ENCODE measurements at regions not wholly inside any gene's neighbourhood (a gene's known extent, or its start where the extent isn't known, plus 50 kb on each side); places are given as distances from the start of the nearest gene placed in this dataset.

DNA sequence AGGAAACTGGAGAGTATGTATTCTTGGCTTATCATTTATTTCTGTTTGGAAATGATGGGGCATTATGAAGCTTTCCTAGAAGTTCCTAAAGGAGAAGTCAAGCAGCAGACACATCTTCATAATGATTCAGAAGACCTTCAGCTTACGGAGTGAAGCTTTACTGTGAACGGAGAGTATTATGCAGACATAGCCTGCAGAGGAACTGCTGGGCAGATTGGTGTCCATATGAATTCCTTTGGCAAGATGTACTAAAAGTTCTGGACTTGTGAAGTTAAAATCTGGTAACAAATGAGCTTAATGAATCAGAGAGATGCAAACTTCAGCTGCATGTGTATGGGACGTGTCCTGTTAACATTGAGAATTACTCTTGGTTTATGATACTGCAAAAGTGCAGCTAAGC is 60.1 kb downstream of the NABP1 start:
- TF ChIP-seq, protein P1, sequence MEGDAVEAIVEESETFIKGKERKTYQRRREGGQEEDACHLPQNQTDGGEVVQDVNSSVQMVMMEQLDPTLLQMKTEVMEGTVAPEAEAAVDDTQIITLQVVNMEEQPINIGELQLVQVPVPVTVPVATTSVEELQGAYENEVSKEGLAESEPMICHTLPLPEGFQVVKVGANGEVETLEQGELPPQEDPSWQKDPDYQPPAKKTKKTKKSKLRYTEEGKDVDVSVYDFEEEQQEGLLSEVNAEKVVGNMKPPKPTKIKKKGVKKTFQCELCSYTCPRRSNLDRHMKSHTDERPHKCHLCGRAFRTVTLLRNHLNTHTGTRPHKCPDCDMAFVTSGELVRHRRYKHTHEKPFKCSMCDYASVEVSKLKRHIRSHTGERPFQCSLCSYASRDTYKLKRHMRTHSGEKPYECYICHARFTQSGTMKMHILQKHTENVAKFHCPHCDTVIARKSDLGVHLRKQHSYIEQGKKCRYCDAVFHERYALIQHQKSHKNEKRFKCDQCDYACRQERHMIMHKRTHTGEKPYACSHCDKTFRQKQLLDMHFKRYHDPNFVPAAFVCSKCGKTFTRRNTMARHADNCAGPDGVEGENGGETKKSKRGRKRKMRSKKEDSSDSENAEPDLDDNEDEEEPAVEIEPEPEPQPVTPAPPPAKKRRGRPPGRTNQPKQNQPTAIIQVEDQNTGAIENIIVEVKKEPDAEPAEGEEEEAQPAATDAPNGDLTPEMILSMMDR (IDR thresholded peaks at IDR 0.05): no peak

DNA sequence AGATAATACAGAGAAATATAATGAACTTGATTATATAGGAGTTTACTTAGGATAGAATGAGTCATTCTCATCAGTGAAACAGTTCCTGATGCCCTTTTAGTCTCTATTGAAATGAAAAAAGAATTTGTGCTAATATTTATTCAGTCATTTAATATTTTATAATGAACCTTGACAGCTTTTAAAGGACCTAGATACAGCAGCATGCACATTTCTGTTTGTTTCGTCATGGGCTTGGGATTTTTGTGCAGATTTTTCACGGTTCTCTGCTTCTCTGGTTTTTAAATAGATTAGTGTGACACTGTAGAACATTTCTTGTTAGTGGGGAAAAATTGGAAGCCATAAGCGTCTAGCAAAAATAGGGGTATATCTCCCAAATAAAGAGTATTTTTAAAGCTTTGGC is 60.7 kb downstream of the NABP1 start:
- Histone ChIP-seq H3K4me1 (no peaks in the 10 kb centered on the region), H3K36me3 (no peaks in the 10 kb centered on the region), H3K4me3 (no peak overlapping the region), H3K27ac (no peak overlapping the region), H3K9me3 (no peaks in the 10 kb centered on the region), H3K27me3 (no peaks in the 10 kb centered on the region)
- intact Hi-C loops (cut with DNase I; ENCODE audit: low total_unique reads): no loop called here
- TF ChIP-seq, protein P1 (IDR thresholded peaks at IDR 0.05): no peak
- DNase-seq: no peak

More for the DNA sequence above, 60.1 kb downstream of the NABP1 start:
- DNase-seq: no peak
- H3K9me3 ChIP-seq: no peaks in the 10 kb centered on the region
- intact Hi-C loops (cut with DNase I; ENCODE audit: low total_unique reads): no loop called here
- H3K36me3 ChIP-seq: no peaks in the 10 kb centered on the region
- no peaks in the 10 kb centered on the region for H3K27me3 ChIP-seq
- H3K27ac ChIP-seq: no peak overlapping the region
- no peaks in the 10 kb centered on the region for H3K4me1 ChIP-seq
- H3K4me3 ChIP-seq: no peak overlapping the region

DNA sequence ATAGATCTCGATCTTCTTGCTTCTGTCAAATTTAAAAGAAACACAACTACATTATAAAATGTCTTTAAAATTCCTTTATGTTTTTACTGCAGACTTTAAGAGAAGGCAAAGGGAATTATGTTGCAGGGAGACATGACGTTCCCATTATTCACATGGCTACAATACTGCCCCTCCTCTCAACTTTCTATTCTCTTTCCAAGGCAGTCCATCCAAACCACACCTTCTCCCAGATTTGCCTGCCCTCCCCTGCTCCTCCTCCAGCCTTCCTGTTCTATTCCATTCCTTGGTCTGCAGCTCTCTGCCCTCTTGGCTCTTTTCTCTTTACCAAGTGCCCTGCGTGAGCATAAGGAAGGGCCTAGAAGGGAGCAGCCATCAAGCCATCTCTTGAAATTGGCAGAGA is 61.3 kb downstream of the NABP1 start:
- no peak for DNase-seq
- intact Hi-C loops (cut with DNase I; ENCODE audit: low total_unique reads): no loop called here
- Histone ChIP-seq H3K4me1 (no peaks in the 10 kb centered on the region), H3K27ac (no peak overlapping the region), H3K9me3 (no peaks in the 10 kb centered on the region), H3K27me3 (no peaks in the 10 kb centered on the region), H3K36me3 (no peaks in the 10 kb centered on the region), H3K4me3 (no peak overlapping the region)
- TF ChIP-seq, protein P1 (IDR thresholded peaks at IDR 0.05): no peak

DNA sequence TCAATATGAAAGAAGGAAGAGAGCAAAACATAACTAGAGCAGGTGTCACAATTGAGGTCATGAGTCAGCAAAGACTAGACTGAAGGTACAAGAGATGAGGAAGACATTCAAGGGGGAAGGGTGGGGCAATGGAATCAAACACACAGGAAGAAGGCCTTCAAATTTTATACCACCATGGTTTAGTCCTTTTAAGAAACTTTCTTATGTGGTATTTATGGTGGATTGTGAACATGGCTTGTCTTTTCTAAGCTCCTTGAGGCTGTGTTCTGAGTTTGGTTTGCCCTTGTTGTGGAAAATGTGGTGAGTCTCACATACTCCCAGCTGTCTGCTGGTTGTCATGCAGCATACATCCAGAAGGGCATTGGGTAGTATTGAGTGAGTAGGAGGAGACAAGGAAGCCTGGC is 62.1 kb downstream of the NABP1 start:
- DNase-seq: no peak
- TF ChIP-seq, protein P1 (IDR thresholded peaks at IDR 0.05): no peak
- H3K4me3 ChIP-seq: no peak overlapping the region
- no peak overlapping the region for H3K27ac ChIP-seq
- no peaks in the 10 kb centered on the region for H3K9me3 ChIP-seq
- no peaks in the 10 kb centered on the region for H3K36me3 ChIP-seq
- H3K27me3 ChIP-seq: no peaks in the 10 kb centered on the region
- H3K4me1 ChIP-seq: no peaks in the 10 kb centered on the region
- intact Hi-C loops (cut with DNase I; ENCODE audit: low total_unique reads): no loop called here

DNA sequence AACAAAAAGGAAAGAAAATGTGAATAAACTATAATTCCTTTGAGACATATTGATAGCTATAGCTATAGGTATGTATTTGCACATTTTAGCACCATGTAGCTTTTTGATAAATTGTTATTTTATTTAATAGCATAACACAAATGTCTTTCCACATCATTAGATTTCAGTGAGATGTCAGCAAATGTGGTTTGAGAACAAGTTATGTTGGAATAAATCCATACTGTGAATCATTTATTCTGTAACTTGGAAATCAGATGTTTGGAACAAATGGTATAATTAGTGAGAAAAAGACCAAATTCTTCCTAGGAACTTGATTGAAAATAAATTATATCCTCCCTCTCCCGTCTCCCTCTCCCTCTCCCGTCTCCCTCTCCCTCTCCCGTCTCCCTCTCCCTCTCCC is 62.8 kb downstream of the NABP1 start:
- DNase-seq: no peak
- Histone ChIP-seq H3K27ac (no peak overlapping the region), H3K27me3 (no peaks in the 10 kb centered on the region), H3K9me3 (no peaks in the 10 kb centered on the region), H3K4me1 (no peaks in the 10 kb centered on the region), H3K4me3 (no peak overlapping the region), H3K36me3 (no peaks in the 10 kb centered on the region)
- intact Hi-C loops (cut with DNase I; ENCODE audit: low total_unique reads): no loop called here
- TF ChIP-seq, protein P1 (IDR thresholded peaks at IDR 0.05): no peak

All from tibial artery (tissue), 4 donors.